NB4 (cell line): ENCODE measurements at regions not wholly inside any gene's neighbourhood (a gene's known extent, or its start where the extent isn't known, plus 50 kb on each side); places are given as distances from the start of the nearest gene placed in this dataset.

ENCODE experiments used
- DNase-seq: peaks from one replicate; pipeline ENCODE4 v3.0.0; 2010; ENCODE audit warnings: low read depth
- H3K4me3 ChIP-seq: one replicate; pipeline ENCODE4 v1.5.1; 2011; ENCODE audit warnings: mild to moderate bottlenecking, low read depth, low read length, moderate library complexity
- MYC ChIP-seq: IDR thresholded peaks from 2 replicates; pipeline ENCODE4 v1.6.1; 2011; ENCODE audit warnings: low read depth, low read length
- POLR2A ChIP-seq: IDR thresholded peaks from 2 replicates; pipeline ENCODE4 v1.6.1; 2011; ENCODE audit warnings: mild to moderate bottlenecking; ENCODE audit not compliant: insufficient read length; ENCODE audit errors: extremely low read depth
- TF ChIP-seq, protein P1 (sequence below): IDR thresholded peaks from one replicate; pipeline ENCODE4 v1.5.1; 2012; ENCODE audit warnings: low read depth, low read length
- TF ChIP-seq, protein P2 (sequence below): IDR thresholded peaks from 2 replicates; pipeline ENCODE4 v1.6.1; 2011; ENCODE audit warnings: low read depth, low read length

DNA sequence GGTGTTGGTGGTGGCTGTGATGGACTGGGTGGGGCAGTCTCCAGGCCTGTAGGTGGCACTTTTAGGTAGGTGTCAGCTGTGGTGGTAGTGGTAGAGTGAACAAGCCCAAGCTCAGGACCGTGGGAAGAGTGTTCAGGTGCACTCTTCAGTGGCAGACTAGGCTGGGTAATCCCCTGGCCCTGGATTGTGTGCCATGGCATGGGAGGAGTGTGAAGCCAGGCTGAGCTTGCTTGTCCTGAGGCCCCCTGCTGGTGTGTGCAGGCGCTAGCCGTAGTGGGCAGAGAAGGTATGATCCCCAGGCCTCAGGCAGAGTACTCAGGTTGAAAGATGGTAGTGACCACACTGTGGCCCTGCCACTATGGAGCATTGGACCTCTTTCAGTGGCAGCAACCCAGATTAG, 850.3 kb downstream of the DSC3 start:
- no peak overlapping the region for H3K4me3 ChIP-seq
- DNase-seq: peak; percentile 1
- TF ChIP-seq, protein P1, sequence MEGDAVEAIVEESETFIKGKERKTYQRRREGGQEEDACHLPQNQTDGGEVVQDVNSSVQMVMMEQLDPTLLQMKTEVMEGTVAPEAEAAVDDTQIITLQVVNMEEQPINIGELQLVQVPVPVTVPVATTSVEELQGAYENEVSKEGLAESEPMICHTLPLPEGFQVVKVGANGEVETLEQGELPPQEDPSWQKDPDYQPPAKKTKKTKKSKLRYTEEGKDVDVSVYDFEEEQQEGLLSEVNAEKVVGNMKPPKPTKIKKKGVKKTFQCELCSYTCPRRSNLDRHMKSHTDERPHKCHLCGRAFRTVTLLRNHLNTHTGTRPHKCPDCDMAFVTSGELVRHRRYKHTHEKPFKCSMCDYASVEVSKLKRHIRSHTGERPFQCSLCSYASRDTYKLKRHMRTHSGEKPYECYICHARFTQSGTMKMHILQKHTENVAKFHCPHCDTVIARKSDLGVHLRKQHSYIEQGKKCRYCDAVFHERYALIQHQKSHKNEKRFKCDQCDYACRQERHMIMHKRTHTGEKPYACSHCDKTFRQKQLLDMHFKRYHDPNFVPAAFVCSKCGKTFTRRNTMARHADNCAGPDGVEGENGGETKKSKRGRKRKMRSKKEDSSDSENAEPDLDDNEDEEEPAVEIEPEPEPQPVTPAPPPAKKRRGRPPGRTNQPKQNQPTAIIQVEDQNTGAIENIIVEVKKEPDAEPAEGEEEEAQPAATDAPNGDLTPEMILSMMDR: peak; percentile 8
- TF ChIP-seq, protein P2, sequence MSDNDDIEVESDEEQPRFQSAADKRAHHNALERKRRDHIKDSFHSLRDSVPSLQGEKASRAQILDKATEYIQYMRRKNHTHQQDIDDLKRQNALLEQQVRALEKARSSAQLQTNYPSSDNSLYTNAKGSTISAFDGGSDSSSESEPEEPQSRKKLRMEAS: no peak

DNA sequence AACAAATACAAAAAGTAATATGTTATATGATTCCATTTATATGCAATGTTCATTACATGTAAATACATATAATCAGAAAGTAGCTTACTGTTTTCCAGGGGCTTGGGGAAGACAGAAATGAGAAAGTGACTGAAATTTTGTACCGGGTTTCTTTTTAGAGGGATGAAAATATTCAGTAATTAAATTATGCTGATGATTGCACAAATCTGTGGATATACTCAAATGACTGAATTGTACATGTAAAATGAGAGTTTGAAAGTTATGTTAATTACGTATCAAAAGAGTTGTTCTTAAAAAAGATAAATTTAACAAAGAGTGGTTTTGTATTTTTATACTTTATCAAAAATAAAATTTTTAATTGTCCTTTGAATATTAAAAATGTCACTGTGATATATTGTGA, 856.3 kb downstream of the DSC3 start:
- no peak for TF ChIP-seq POLR2A
- TF ChIP-seq MYC: no peak
- TF ChIP-seq, protein P1: no peak
- TF ChIP-seq, protein P2: no peak
- DNase-seq: no peak
- no peak overlapping the region for H3K4me3 ChIP-seq

DNA sequence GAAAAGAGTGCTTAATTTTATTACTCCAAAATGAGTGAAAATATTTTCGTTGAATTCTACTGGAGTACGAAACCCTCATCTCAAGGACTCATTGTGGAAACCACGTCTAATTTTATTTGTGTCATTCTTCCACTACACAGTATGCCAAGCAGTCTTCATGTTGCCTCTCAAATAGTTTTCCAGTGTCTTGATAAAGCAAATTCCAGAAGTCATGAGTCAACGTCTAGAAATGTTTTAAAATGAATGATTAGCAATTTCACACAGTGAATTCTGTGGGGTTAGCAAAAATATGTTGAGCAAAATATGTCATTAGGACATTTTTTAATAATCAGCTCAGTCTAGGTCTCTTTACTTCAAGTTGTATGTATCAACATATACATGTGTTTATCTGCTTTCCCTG, 865.5 kb downstream of the DSC3 start:
- TF ChIP-seq, protein P2: no peak
- TF ChIP-seq, protein P1: no peak
- TF ChIP-seq MYC: no peak
- no peak for TF ChIP-seq POLR2A
- DNase-seq: no peak
- H3K4me3 ChIP-seq: no peak overlapping the region

DNA sequence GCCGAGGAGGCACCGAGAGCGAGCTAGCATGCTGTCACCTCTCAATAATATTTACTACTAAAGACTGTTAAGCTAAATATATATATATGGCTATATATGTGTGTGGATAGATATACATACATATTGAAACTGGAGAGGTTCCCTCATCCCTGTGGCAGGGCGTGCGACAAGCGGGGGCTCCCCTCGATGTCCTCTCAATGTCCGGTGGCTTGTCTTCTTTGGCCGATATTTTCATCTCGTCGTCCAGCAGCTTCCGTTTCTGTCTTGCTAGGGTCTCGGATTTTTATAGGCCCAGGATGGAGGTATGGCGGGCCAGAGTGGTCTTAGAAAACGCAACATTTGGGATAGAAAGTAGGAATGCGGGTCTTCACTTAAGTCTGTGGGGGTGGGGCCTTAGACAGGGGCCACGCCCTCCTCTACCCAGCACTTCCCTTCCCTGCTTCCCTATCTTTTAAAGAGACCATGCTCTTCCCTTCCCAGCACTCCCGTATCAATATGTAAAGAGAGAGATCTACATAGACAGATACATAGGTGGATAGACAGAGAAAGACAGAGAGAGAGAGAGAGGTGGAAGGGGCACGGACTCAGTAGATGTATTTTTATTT, 866.8 kb downstream of the DSC3 start:
- TF ChIP-seq, protein P1: no peak
- TF ChIP-seq MYC: no peak
- TF ChIP-seq POLR2A: no peak
- TF ChIP-seq, protein P2: no peak
- H3K4me3 ChIP-seq: no peak overlapping the region
- DNase-seq: no peak

DNA sequence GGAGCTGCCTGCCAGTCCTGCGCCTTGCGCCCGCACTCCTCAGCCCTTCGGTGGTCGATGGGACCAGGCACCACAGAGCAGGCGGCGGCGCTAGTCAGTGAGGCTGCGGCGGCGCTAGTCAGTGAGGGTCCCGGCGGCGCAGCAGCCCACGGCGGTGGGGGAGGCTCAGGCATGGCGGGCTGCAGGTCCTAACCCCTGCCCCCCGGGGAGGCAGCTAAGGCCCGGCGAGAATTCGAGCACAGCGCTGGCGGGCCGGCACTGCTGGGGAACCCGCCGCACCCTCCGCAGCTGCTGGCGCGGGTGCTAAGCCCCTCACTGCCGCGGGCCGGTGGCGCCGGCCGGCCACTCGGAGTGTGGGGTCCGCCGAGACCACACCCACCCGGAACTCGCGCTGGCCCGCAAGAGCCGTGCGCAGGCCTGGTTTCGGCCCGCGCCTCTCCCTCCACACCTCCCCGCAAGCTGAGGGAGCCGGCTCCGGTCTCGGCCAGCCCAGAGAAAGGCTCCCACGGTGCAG, 867.4 kb downstream of the DSC3 start:
- H3K4me3 ChIP-seq: no peak overlapping the region
- no peak for DNase-seq
- TF ChIP-seq, protein P2: no peak
- TF ChIP-seq, protein P1: no peak
- TF ChIP-seq POLR2A (no peak), MYC (no peak)

DNA sequence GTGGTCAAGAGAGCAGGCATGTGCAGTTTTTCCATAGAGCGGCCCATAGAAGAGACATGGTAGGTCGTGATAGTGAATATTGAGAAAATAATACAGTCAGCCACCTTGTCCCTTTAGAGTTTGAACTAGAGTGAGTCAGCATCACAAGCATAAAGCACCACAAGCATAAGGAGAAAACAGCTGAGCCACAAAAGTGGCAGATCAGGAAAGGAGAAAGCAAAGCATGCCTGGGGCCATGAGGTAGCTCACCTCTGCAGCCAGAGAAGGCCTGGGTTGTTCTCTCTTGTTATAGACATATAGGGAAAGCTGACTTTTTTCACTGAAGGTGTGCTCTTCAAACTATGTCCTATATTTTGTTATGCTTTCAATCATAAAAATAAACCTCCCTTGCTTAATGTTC, 879.0 kb downstream of the DSC3 start:
- TF ChIP-seq, protein P2: no peak
- TF ChIP-seq MYC (no peak), POLR2A (no peak)
- TF ChIP-seq, protein P1: no peak
- H3K4me3 ChIP-seq: no peak overlapping the region
- no peak for DNase-seq
